HPDE6-E6E7 (cell line): ENCODE measurements at regions not wholly inside any gene's neighbourhood (a gene's known extent, or its start where the extent isn't known, plus 50 kb on each side); places are given as distances from the start of the nearest gene placed in this dataset.
A peak's percentile ranks its signal among the peaks of the same experiment; 100 is the strongest.

Experiments used
- DNase-seq: peaks from one replicate; pipeline ENCODE4 v3.0.0; 2011; ENCODE audit warnings: missing footprints; ENCODE audit errors: extremely low spot score

- no peak for DNase-seq
Measured at GRCh38 chr6:129967427-129967826, 51.0 kb upstream of the L3MBTL3 start.

DNA sequence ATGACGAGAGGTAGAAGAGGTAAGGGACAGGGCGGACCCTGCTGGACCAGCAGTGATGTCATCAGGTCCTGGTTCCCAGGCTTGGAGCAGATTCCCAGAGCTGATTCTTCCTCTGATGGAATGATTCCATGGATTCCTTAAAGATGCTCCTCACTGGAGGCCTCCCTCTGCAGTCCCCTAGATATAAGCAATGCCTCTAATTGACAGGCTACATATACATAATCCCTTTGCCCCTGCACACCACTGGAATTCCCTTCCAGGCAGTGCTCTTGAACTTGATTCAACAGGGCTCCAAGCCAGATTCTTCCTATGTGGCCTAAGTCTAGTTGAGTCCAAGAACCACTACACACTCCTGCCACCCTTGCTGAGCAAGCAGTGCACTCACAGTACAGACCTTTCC, 52.3 kb upstream of the L3MBTL3 start:
- no peak for DNase-seq

- no peak for DNase-seq
Measured at GRCh38 chr6:129965096-129965495, 53.3 kb upstream of the L3MBTL3 start.

DNA sequence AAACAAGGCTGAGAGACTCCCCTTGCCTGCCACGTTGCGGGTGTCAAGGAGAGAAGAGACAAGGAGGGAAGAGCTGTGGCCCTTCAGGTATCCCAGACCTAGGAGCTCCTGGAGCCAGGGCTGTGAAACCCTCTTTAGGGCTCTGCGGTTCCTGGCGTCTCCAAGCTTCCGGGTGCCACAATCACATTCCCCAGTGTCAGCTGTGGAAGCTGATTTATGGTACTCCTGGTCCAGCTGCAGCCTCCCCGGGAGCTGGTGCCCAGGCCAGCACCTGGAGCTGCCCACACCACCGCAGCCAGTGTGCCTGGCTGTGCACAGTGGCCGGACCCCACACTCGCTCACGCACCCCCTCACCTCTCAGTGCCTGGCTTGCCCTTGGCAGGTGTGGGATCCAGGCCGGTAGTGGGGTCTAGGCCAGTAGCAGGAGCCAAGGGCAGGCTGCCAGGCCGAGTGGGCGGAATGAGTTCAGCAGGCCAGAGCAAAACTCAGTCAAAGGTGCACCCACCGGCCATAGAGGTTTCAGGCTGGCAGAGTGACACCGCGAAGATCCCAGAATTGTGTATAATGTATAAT, 58.9 kb upstream of the L3MBTL3 start:
- no peak for DNase-seq

GRCh38 chr6:129957941-129958898, 60.2 kb upstream of the L3MBTL3 start:
- no peak for DNase-seq

DNA sequence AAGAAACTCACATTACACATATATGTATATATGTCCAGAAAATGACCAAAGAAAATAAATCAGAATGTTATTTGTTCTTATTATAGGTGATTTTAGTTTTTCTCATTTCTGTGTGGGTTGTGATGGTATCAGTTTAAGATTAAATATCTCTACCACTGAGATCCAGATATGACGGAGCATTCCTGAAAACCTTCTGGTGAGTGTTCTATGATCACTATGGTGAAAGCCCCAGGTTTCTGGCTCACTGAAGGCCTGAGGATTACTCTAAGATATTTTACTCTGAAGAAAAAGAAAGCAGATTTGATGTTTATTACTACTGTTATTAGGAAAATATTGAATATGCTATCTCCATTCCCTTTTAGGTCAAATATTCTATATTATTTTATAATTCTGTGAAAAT, 62.8 kb upstream of the L3MBTL3 start:
- DNase-seq, result no peak

DNA sequence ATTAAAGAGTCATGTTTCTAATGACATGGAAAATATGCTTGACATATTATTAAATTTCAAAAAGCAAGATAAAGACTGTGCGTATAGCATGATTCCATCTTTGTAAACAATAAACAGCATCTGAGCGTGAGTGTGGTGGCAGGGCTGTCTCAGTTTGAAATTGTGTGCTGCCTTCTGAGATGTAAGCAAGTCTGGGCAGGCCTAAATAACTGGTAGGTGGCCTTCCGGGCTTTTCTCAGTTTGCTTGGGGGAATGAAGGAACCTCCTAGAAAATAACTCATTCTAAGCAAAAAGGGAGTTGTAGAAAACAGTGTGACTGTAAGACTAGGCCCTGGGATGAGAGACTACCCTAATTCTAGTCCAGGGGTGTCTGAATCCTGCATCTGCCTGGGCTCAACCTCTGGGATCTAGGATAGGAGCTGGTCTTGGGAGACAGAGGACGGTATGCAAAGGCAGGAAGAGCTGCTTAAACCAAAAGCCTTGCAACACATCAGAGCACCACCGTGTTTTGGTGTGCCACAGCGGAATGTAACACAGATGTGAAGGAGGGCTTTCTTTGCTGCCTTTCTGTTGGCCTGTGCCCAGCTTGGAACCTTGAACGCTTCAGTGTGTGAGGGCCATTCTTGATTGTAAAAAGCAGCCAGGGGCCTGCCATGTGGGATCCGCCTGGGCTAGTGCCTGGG, 63.5 kb upstream of the L3MBTL3 start:
- DNase-seq, result peak; percentile 35

DNA sequence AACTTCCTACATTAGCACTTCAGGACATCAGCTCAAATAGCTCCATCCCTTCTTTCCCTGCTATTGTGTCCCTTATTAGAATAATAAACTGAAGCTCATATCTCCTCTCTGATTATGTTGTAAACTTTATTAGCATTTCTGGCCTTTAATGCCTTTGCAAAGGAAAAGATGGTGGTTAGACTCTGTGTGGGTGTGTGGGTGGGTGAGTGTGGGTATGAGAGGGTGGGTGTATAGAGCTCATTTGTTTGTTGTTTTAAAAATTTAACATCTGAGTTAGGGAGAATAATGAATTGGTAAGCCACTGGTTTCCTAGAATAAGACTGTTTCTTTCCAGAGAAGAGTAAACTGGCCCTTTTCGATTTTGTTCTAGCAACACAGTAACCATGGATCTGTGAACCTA, 70.6 kb upstream of the L3MBTL3 start:
- DNase-seq, result no peak

DNA sequence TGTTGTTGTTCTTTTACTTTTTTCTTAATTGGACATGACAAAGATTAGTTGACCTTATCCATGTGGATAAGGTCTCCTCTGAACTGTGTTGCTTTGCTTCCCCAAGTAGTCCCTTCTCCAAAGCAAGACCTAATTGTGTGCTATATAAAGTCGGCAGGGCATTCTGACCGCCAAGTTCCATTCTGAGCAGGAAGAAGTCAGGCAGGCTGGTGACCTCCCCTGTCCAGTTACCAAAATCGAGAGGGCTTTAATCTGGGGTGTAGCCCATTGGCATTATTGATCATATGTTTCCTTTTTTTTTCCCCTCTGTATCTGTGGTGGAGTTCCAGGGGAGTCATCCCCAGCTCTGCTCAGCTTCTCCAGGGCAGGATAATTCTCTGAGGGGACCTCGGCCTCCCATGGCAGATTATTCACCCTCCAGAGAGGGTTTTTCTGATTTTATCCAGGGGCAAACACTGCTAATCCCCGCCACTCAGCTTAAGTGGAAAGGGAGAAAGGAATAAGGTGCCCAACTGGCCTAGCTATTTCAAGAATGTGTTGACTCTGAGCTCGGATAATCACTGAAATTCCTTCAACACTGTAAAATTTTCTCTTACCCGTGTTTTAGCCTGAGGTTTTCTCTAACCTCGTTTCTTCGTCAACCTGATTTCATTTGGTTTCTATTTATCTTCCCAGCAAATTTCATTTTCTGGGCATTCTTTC, 71.8 kb upstream of the L3MBTL3 start:
- DNase-seq, result no peak

DNA sequence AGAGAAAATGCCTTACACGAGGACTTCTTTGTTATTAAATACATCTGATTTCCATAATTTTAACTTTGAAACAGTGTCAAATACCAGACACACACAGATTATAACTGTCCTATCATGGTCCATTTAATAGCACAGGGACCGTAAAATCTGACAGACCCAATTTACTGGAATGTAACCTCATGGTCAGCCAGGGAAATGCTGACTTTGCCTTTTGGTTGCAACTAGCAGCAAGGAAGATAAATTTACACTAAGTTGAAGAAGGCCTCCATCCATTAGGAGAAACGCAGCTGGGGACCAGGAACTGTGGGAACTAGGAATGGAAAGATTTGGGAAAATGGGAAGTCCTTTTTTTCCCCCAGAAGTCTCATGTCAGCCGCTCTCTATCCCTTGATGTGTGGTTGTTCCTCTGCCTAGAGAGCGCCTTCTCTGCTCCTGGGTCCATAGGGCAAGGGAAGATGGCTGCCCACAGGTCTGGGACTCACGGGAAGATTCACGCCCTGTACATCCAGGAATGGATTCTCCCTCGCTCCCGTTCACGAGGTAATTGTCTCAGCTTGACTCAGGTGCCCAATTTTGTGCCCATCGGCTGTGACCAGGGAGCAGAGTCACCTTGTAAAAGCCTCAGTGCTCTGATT, 74.6 kb upstream of the L3MBTL3 start:
- no peak for DNase-seq

- DNase-seq, result no peak
Measured at GRCh38 chr6:129940454-129941195, 77.8 kb upstream of the L3MBTL3 start.

GRCh38 chr6:129938249-129939020, 77.3 kb upstream of the TMEM244 start:
- DNase-seq, result no peak

DNA sequence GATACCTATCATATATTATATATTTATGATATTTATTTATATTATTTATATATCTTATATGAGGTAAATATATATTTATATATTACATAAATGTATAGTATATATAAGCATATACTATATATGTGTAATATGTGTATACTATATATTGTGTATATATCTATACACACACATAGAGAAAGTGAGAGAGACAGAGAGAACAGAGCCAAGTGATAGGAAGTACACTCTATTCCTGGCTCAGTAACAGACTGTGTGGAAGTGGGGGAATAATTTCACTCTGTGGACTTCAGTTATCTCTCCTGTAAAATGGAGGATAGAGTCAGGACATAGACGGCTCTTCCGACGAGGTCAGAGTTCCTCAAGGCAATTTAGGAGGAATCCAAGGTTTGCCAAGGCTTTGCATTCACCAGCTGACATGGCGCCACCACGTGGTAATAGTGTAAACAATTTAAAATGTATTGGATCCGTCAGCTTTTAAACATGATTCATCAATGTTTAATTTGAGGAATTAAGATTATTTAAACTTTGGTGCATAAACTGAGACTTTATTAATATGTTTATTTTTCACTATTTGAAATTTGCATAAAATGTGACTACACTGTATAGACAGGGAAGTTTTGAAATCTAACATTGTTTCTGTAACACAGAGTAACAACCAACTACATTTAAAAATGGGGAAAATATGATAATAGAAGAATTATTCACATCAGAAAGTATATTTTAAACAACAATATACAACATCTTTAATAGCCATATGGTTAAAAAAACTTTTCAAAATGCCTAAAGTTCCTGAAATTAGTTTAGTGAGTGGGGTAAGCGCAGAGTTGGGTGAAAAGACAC, 75.4 kb upstream of the TMEM244 start:
- DNase-seq, result no peak

GRCh38 chr6:129932321-129932720, 71.2 kb upstream of the TMEM244 start:
- DNase-seq, result no peak

DNA sequence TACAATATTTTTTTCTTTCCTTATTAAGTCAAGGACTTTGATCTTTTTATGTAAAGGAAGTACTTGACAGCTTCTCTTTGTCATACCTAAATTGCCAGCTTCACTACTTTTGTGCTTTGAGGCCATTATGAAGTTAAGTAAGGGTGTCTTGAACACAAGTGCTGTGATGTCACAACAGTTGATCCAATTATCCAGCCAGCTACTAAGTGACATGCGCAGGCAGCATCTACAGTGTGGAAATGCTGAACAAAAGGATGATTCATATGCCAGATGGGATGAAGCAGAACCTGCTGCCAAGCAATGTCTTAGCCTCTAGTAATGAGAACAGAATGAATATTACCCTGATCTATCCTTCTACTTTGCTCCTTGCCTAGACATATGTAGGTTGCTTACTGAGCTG, 68.3 kb upstream of the TMEM244 start:
- peak; percentile 23 for DNase-seq

- no peak for DNase-seq
Measured at GRCh38 chr6:129923530-129924250, 62.6 kb upstream of the TMEM244 start.

DNA sequence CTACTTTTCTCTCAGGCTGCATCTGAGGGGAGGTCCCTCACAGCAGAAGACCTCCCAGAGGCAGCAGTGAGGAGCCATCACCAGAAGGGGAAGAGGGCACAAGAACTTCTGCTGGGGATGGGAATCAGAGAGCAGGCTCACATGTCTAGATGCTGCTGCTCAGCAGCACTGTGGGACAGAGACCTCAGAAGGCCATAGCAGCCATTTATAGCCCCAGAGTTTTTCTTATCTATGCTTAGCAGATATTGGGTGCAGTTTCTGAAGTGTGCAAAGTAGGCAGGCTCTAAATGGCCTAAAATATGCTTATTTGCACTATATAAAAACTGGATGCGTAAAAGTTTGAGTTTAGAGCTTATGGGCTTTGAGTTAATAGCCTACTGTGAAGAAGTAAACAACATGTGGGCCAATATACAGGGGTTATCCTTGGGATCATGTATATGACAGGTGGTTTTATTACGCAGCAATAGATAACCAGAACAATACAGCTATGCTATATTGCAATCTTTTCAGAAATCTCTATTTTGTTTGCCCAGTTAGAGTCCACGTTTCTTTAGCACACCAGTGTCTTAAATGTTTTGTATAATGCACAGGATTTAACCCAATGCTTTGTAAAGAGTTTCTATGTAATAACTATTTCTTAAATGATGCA, 60.2 kb upstream of the TMEM244 start:
- DNase-seq, result no peak
